ENCODE measurements at regions not wholly inside any gene's neighbourhood (a gene's known extent, or its start where the extent isn't known, plus 50 kb on each side); places are given as distances from the start of the nearest gene placed in this dataset.

DNA sequence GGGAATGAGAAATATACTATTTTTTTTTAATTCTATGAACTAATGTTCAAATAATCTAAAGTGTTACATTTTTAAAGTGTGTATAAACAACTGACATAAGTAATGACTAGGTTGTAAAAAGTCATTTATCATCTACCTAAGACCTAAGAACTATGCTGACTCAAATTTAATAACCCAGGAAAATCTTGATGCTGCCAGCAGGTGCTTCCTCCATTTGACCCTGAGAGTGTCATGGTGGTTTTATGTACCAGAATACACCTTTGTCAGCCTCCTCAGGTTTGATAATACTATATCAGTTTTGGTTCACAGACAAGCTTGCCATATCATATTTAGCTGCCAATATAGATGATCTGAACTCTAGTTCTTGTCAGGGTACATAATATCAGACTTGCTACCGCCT is 1151.2 kb downstream of the PCDH17 start:
- TF ChIP-seq TRIM28 (IDR thresholded peaks at IDR 0.05; ENCODE audit: borderline replicate concordance, low read length) (no peak), ZNF76 (tag by site-specific recombination; IDR thresholded peaks at IDR 0.05; ENCODE audit: borderline replicate concordance, low read depth) (no peak), ZNF558 (tag by site-specific recombination; IDR thresholded peaks at IDR 0.05) (no peak), IKZF3 (tag by site-specific recombination; IDR thresholded peaks at IDR 0.05) (no peak), ZNF473 (tag by site-specific recombination; IDR thresholded peaks at IDR 0.05) (no peak), ZNF133 (tag by site-specific recombination; IDR thresholded peaks at IDR 0.05) (no peak)
- TF ChIP-seq, protein P1, sequence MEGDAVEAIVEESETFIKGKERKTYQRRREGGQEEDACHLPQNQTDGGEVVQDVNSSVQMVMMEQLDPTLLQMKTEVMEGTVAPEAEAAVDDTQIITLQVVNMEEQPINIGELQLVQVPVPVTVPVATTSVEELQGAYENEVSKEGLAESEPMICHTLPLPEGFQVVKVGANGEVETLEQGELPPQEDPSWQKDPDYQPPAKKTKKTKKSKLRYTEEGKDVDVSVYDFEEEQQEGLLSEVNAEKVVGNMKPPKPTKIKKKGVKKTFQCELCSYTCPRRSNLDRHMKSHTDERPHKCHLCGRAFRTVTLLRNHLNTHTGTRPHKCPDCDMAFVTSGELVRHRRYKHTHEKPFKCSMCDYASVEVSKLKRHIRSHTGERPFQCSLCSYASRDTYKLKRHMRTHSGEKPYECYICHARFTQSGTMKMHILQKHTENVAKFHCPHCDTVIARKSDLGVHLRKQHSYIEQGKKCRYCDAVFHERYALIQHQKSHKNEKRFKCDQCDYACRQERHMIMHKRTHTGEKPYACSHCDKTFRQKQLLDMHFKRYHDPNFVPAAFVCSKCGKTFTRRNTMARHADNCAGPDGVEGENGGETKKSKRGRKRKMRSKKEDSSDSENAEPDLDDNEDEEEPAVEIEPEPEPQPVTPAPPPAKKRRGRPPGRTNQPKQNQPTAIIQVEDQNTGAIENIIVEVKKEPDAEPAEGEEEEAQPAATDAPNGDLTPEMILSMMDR (tag by site-specific recombination; IDR thresholded peaks at IDR 0.05): no peak
- TF ChIP-seq, protein P2, sequence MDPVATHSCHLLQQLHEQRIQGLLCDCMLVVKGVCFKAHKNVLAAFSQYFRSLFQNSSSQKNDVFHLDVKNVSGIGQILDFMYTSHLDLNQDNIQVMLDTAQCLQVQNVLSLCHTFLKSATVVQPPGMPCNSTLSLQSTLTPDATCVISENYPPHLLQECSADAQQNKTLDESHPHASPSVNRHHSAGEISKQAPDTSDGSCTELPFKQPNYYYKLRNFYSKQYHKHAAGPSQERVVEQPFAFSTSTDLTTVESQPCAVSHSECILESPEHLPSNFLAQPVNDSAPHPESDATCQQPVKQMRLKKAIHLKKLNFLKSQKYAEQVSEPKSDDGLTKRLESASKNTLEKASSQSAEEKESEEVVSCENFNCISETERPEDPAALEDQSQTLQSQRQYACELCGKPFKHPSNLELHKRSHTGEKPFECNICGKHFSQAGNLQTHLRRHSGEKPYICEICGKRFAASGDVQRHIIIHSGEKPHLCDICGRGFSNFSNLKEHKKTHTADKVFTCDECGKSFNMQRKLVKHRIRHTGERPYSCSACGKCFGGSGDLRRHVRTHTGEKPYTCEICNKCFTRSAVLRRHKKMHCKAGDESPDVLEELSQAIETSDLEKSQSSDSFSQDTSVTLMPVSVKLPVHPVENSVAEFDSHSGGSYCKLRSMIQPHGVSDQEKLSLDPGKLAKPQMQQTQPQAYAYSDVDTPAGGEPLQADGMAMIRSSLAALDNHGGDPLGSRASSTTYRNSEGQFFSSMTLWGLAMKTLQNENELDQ (tag by site-specific recombination; IDR thresholded peaks at IDR 0.05; ENCODE audit: low read depth): no peak
- TF ChIP-seq, protein P3, sequence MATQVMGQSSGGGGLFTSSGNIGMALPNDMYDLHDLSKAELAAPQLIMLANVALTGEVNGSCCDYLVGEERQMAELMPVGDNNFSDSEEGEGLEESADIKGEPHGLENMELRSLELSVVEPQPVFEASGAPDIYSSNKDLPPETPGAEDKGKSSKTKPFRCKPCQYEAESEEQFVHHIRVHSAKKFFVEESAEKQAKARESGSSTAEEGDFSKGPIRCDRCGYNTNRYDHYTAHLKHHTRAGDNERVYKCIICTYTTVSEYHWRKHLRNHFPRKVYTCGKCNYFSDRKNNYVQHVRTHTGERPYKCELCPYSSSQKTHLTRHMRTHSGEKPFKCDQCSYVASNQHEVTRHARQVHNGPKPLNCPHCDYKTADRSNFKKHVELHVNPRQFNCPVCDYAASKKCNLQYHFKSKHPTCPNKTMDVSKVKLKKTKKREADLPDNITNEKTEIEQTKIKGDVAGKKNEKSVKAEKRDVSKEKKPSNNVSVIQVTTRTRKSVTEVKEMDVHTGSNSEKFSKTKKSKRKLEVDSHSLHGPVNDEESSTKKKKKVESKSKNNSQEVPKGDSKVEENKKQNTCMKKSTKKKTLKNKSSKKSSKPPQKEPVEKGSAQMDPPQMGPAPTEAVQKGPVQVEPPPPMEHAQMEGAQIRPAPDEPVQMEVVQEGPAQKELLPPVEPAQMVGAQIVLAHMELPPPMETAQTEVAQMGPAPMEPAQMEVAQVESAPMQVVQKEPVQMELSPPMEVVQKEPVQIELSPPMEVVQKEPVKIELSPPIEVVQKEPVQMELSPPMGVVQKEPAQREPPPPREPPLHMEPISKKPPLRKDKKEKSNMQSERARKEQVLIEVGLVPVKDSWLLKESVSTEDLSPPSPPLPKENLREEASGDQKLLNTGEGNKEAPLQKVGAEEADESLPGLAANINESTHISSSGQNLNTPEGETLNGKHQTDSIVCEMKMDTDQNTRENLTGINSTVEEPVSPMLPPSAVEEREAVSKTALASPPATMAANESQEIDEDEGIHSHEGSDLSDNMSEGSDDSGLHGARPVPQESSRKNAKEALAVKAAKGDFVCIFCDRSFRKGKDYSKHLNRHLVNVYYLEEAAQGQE (tag by site-specific recombination; IDR thresholded peaks at IDR 0.05): no peak
- TF ChIP-seq, protein P4, sequence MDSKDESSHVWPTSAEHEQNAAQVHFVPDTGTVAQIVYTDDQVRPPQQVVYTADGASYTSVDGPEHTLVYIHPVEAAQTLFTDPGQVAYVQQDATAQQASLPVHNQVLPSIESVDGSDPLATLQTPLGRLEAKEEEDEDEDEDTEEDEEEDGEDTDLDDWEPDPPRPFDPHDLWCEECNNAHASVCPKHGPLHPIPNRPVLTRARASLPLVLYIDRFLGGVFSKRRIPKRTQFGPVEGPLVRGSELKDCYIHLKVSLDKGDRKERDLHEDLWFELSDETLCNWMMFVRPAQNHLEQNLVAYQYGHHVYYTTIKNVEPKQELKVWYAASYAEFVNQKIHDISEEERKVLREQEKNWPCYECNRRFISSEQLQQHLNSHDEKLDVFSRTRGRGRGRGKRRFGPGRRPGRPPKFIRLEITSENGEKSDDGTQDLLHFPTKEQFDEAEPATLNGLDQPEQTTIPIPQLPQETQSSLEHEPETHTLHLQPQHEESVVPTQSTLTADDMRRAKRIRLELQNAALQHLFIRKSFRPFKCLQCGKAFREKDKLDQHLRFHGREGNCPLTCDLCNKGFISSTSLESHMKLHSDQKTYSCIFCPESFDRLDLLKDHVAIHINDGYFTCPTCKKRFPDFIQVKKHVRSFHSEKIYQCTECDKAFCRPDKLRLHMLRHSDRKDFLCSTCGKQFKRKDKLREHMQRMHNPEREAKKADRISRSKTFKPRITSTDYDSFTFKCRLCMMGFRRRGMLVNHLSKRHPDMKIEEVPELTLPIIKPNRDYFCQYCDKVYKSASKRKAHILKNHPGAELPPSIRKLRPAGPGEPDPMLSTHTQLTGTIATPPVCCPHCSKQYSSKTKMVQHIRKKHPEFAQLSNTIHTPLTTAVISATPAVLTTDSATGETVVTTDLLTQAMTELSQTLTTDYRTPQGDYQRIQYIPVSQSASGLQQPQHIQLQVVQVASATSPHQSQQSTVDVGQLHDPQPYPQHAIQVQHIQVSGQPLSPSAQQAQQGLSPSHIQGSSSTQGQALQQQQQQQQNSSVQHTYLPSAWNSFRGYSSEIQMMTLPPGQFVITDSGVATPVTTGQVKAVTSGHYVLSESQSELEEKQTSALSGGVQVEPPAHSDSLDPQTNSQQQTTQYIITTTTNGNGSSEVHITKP (tag by site-specific recombination; IDR thresholded peaks at IDR 0.05): no peak

Measured in HEK293 (cell line).